ENCODE measurements at regions not wholly inside any gene's neighbourhood (a gene's known extent, or its start where the extent isn't known, plus 50 kb on each side); places are given as distances from the start of the nearest gene placed in this dataset.

DNA sequence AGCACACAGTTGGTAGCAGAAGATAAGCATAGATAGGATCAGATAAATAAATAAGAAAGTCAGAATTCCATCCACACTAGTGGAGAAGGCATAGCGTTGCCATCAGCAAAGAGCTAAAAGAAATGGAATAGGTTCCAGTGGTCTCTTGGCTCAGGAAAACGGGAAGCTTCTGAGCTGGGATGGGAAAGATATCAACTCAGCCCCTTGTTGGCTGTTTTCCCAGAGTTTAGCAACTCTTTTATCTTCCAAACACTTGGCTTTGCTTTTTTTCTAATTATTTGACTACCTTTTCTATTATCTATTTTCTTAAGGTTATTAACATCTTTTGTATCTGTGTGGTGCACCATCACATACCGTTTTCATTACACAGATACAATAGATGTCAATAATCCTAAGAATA lies 445.7 kb upstream of the TRPC7 start:
- no peak overlapping the region for H3K27ac Mint-ChIP-seq
- H3K4me1 Mint-ChIP-seq = no peaks in the 10 kb centered on the region; the same call in 2 of the 3 replicates
- no peak overlapping the region for H3K27ac ChIP-seq (ENCODE audit: low read depth)
- no peak overlapping the region for H3K4me3 Mint-ChIP-seq
- TF ChIP-seq CREB1 (CRISPR knock-in tag; IDR thresholded peaks at IDR 0.05; ENCODE audit: low read depth) (no peak), EZH2 (IDR thresholded peaks at IDR 0.05; ENCODE audit: low read depth, unreplicated experiment) (no peak), ZNF331 (CRISPR knock-in tag; IDR thresholded peaks at IDR 0.05; ENCODE audit: low read depth) (no peak), JUNB (IDR thresholded peaks at IDR 0.05; ENCODE audit: unreplicated experiment) (no peak), NANOG (IDR thresholded peaks at IDR 0.05; ENCODE audit: borderline replicate concordance) (no peak), ZNF114 (CRISPR knock-in tag; IDR thresholded peaks at IDR 0.05) (no peak), STAT1 (IDR thresholded peaks at IDR 0.05; ENCODE audit: unreplicated experiment) (no peak)
- TF ChIP-seq, protein P1, sequence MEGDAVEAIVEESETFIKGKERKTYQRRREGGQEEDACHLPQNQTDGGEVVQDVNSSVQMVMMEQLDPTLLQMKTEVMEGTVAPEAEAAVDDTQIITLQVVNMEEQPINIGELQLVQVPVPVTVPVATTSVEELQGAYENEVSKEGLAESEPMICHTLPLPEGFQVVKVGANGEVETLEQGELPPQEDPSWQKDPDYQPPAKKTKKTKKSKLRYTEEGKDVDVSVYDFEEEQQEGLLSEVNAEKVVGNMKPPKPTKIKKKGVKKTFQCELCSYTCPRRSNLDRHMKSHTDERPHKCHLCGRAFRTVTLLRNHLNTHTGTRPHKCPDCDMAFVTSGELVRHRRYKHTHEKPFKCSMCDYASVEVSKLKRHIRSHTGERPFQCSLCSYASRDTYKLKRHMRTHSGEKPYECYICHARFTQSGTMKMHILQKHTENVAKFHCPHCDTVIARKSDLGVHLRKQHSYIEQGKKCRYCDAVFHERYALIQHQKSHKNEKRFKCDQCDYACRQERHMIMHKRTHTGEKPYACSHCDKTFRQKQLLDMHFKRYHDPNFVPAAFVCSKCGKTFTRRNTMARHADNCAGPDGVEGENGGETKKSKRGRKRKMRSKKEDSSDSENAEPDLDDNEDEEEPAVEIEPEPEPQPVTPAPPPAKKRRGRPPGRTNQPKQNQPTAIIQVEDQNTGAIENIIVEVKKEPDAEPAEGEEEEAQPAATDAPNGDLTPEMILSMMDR (conservative IDR thresholded peaks at IDR 0.05; ENCODE audit: low read depth in 2 of 2) = no peak
- TF ChIP-seq, protein P2, sequence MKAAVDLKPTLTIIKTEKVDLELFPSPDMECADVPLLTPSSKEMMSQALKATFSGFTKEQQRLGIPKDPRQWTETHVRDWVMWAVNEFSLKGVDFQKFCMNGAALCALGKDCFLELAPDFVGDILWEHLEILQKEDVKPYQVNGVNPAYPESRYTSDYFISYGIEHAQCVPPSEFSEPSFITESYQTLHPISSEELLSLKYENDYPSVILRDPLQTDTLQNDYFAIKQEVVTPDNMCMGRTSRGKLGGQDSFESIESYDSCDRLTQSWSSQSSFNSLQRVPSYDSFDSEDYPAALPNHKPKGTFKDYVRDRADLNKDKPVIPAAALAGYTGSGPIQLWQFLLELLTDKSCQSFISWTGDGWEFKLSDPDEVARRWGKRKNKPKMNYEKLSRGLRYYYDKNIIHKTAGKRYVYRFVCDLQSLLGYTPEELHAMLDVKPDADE (IDR thresholded peaks at IDR 0.05) = no peak
- TF ChIP-seq, protein P3, sequence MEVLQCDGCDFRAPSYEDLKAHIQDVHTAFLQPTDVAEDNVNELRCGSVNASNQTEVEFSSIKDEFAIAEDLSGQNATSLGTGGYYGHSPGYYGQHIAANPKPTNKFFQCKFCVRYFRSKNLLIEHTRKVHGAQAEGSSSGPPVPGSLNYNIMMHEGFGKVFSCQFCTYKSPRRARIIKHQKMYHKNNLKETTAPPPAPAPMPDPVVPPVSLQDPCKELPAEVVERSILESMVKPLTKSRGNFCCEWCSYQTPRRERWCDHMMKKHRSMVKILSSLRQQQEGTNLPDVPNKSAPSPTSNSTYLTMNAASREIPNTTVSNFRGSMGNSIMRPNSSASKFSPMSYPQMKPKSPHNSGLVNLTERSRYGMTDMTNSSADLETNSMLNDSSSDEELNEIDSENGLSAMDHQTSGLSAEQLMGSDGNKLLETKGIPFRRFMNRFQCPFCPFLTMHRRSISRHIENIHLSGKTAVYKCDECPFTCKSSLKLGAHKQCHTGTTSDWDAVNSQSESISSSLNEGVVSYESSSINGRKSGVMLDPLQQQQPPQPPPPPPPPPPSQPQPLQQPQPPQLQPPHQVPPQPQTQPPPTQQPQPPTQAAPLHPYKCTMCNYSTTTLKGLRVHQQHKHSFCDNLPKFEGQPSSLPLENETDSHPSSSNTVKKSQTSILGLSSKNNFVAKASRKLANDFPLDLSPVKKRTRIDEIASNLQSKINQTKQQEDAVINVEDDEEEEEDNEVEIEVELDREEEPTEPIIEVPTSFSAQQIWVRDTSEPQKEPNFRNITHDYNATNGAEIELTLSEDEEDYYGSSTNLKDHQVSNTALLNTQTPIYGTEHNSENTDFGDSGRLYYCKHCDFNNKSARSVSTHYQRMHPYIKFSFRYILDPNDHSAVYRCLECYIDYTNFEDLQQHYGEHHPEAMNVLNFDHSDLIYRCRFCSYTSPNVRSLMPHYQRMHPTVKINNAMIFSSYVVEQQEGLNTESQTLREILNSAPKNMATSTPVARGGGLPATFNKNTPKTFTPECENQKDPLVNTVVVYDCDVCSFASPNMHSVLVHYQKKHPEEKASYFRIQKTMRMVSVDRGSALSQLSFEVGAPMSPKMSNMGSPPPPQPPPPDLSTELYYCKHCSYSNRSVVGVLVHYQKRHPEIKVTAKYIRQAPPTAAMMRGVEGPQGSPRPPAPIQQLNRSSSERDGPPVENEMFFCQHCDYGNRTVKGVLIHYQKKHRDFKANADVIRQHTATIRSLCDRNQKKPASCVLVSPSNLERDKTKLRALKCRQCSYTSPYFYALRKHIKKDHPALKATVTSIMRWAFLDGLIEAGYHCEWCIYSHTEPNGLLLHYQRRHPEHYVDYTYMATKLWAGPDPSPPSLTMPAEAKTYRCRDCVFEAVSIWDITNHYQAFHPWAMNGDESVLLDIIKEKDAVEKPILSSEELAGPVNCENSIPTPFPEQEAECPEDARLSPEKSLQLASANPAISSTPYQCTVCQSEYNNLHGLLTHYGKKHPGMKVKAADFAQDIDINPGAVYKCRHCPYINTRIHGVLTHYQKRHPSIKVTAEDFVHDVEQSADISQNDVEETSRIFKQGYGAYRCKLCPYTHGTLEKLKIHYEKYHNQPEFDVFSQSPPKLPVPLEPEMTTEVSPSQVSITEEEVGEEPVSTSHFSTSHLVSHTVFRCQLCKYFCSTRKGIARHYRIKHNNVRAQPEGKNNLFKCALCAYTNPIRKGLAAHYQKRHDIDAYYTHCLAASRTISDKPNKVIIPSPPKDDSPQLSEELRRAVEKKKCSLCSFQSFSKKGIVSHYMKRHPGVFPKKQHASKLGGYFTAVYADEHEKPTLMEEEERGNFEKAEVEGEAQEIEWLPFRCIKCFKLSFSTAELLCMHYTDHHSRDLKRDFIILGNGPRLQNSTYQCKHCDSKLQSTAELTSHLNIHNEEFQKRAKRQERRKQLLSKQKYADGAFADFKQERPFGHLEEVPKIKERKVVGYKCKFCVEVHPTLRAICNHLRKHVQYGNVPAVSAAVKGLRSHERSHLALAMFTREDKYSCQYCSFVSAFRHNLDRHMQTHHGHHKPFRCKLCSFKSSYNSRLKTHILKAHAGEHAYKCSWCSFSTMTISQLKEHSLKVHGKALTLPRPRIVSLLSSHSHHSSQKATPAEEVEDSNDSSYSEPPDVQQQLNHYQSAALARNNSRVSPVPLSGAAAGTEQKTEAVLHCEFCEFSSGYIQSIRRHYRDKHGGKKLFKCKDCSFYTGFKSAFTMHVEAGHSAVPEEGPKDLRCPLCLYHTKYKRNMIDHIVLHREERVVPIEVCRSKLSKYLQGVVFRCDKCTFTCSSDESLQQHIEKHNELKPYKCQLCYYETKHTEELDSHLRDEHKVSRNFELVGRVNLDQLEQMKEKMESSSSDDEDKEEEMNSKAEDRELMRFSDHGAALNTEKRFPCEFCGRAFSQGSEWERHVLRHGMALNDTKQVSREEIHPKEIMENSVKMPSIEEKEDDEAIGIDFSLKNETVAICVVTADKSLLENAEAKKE (CRISPR knock-in tag; IDR thresholded peaks at IDR 0.05) = no peak
- TF ChIP-seq, protein P4, sequence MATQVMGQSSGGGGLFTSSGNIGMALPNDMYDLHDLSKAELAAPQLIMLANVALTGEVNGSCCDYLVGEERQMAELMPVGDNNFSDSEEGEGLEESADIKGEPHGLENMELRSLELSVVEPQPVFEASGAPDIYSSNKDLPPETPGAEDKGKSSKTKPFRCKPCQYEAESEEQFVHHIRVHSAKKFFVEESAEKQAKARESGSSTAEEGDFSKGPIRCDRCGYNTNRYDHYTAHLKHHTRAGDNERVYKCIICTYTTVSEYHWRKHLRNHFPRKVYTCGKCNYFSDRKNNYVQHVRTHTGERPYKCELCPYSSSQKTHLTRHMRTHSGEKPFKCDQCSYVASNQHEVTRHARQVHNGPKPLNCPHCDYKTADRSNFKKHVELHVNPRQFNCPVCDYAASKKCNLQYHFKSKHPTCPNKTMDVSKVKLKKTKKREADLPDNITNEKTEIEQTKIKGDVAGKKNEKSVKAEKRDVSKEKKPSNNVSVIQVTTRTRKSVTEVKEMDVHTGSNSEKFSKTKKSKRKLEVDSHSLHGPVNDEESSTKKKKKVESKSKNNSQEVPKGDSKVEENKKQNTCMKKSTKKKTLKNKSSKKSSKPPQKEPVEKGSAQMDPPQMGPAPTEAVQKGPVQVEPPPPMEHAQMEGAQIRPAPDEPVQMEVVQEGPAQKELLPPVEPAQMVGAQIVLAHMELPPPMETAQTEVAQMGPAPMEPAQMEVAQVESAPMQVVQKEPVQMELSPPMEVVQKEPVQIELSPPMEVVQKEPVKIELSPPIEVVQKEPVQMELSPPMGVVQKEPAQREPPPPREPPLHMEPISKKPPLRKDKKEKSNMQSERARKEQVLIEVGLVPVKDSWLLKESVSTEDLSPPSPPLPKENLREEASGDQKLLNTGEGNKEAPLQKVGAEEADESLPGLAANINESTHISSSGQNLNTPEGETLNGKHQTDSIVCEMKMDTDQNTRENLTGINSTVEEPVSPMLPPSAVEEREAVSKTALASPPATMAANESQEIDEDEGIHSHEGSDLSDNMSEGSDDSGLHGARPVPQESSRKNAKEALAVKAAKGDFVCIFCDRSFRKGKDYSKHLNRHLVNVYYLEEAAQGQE (IDR thresholded peaks at IDR 0.05; ENCODE audit: unreplicated experiment) = no peak
- H3K4me3 ChIP-seq = no peak overlapping the region
- H3K79me2 ChIP-seq (replicated peaks; ENCODE audit: insufficient read depth) = no peaks in the 10 kb centered on the region
- H3K9me3 Mint-ChIP-seq = no peaks in the 10 kb centered on the region; the same call in 2 of the 3 replicates
- H3K4me1 ChIP-seq (ENCODE audit: insufficient read depth) = no peaks in the 10 kb centered on the region
- no peaks in the 10 kb centered on the region for H3K36me3 Mint-ChIP-seq (ENCODE audit: low read depth)
- no peak overlapping the region for H3K4me2 ChIP-seq
- H3F3A ChIP-seq (replicated peaks; ENCODE audit: low read depth) = no peaks in the 10 kb centered on the region
- H2AFZ ChIP-seq = no peak overlapping the region
- no peaks in the 10 kb centered on the region for H3K36me3 ChIP-seq (ENCODE audit: insufficient read depth)
- peaks cover 3% of the 10 kb centered on the region for H3K27me3 Mint-ChIP-seq (ENCODE audit: insufficient read depth, low read depth, poor library complexity)
- DNase-seq (ENCODE audit: low spot score) (no peak), ATAC-seq (no peak)
- H4K20me1 ChIP-seq (replicated peaks; ENCODE audit: insufficient read depth) = no peaks in the 10 kb centered on the region
- no peaks in the 10 kb centered on the region; the same call in 1 of the 2 replicates for H3K9me2 ChIP-seq (ENCODE audit: insufficient read depth)
- H3K27me3 ChIP-seq (ENCODE audit: insufficient read depth) = no peaks in the 10 kb centered on the region

Measured in GM23338 (cell line).